ENCODE measurements at regions not wholly inside any gene's neighbourhood (a gene's known extent, or its start where the extent isn't known, plus 50 kb on each side); places are given as distances from the start of the nearest gene placed in this dataset.

DNA sequence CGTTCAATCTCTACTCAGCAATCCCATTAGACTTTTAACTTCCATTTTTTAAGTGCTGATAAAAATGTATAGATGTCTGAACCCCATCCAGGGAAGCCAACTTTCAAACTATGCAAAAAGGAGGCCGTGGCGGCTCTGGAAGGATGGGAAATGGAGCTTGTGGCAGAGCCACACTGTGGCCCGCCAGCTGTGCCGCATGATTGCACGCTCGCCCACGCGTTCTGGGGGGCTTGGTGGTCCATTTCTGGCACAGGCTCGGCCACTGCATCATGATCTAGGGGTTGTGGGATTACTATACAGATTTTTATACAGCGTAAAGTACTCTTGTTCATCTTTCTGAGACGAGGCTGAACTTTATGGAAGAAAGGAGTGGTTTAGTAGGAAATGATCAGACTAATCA lies 57.6 kb downstream of the FOXL1 start:
- no peak for TF ChIP-seq EZH2 (optimal IDR thresholded peaks at IDR 0.05; ENCODE audit: low read depth, low read length)
- TF ChIP-seq, protein P1, sequence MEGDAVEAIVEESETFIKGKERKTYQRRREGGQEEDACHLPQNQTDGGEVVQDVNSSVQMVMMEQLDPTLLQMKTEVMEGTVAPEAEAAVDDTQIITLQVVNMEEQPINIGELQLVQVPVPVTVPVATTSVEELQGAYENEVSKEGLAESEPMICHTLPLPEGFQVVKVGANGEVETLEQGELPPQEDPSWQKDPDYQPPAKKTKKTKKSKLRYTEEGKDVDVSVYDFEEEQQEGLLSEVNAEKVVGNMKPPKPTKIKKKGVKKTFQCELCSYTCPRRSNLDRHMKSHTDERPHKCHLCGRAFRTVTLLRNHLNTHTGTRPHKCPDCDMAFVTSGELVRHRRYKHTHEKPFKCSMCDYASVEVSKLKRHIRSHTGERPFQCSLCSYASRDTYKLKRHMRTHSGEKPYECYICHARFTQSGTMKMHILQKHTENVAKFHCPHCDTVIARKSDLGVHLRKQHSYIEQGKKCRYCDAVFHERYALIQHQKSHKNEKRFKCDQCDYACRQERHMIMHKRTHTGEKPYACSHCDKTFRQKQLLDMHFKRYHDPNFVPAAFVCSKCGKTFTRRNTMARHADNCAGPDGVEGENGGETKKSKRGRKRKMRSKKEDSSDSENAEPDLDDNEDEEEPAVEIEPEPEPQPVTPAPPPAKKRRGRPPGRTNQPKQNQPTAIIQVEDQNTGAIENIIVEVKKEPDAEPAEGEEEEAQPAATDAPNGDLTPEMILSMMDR (IDR thresholded peaks at IDR 0.05; ENCODE audit: low read length): no peak
- no peak for TF ChIP-seq EZH2phosphoT487 (IDR thresholded peaks at IDR 0.05; ENCODE audit: low read length)
